ENCODE measurements at regions not wholly inside any gene's neighbourhood (a gene's known extent, or its start where the extent isn't known, plus 50 kb on each side); places are given as distances from the start of the nearest gene placed in this dataset.

- intact Hi-C loops (cut with micrococcal nuclease; ENCODE audit: unreplicated experiment): no loop called here
- CTCF ChIA-PET: no interaction called here
- Mint-ChIP-seq H3K4me3 (ENCODE audit: low read depth, unreplicated experiment) (no peak overlapping the region), H3K27me3 (ENCODE audit: unreplicated experiment) (peaks cover 22% of the 10 kb centered on the region), H3K9me3 (ENCODE audit: low read depth, unreplicated experiment) (no peaks in the 10 kb centered on the region), H3K4me1 (ENCODE audit: low read depth, unreplicated experiment) (no peaks in the 10 kb centered on the region), H3K27ac (ENCODE audit: unreplicated experiment) (no peak overlapping the region), H3K36me3 (ENCODE audit: insufficient read depth, unreplicated experiment) (no peaks in the 10 kb centered on the region)
- DNase-seq: no peak
- no TSS peak for BruUV-seq (replicated peaks)
- no peak for TF ChIP-seq CTCF (IDR thresholded peaks at IDR 0.05; ENCODE audit: unreplicated experiment)
These were observed 86.2 kb downstream of the TLR5 start for GRCh38 chr1:223056802-223057201.

GRCh38 chr1:223057569-223058093 lies 85.4 kb downstream of the TLR5 start:
- intact Hi-C loops (cut with micrococcal nuclease; ENCODE audit: unreplicated experiment): no loop called here
- Mint-ChIP-seq H3K4me3 (ENCODE audit: low read depth, unreplicated experiment) (no peak overlapping the region), H3K36me3 (ENCODE audit: insufficient read depth, unreplicated experiment) (no peaks in the 10 kb centered on the region), H3K27me3 (ENCODE audit: unreplicated experiment) (peaks cover 24% of the 10 kb centered on the region), H3K27ac (ENCODE audit: unreplicated experiment) (no peak overlapping the region), H3K9me3 (ENCODE audit: low read depth, unreplicated experiment) (no peaks in the 10 kb centered on the region), H3K4me1 (ENCODE audit: low read depth, unreplicated experiment) (no peaks in the 10 kb centered on the region)
- no TSS peak for BruUV-seq (replicated peaks)
- TF ChIP-seq CTCF (IDR thresholded peaks at IDR 0.05; ENCODE audit: unreplicated experiment): no peak
- DNase-seq: no peak
- CTCF ChIA-PET: no interaction called here
